ENCODE measurements at regions not wholly inside any gene's neighbourhood (a gene's known extent, or its start where the extent isn't known, plus 50 kb on each side); places are given as distances from the start of the nearest gene placed in this dataset.

DNA sequence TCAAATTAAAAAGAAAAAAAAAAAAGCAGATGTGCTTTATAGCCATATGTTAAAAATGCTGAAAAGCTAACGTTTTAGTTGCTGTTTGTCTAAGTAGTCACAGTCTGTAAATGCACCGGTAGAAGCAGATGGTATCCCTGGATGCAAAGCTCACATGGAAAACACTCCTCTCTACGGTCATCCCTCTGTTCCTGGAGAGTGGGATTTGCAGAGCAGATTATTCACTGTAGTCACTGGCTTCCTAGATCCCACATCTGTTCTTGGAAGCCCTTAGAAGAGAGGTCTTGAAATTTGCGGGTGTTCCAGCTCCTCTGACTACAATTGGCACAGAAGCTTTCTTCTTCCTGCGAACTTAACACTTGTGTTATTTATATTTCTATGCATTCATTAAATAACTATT, 186.6 kb downstream of the PMP22 start:
- Histone ChIP-seq H3K36me3 (no peaks in the 10 kb centered on the region), H3K9me3 (no peaks in the 10 kb centered on the region), H3K4me3 (no peak overlapping the region), H3K27me3 (no peaks in the 10 kb centered on the region), H3K27ac (no peak overlapping the region), H3K4me1 (peaks cover 0 to 9% of the 10 kb centered on the region in 2 donors)
- TF ChIP-seq, protein P1, sequence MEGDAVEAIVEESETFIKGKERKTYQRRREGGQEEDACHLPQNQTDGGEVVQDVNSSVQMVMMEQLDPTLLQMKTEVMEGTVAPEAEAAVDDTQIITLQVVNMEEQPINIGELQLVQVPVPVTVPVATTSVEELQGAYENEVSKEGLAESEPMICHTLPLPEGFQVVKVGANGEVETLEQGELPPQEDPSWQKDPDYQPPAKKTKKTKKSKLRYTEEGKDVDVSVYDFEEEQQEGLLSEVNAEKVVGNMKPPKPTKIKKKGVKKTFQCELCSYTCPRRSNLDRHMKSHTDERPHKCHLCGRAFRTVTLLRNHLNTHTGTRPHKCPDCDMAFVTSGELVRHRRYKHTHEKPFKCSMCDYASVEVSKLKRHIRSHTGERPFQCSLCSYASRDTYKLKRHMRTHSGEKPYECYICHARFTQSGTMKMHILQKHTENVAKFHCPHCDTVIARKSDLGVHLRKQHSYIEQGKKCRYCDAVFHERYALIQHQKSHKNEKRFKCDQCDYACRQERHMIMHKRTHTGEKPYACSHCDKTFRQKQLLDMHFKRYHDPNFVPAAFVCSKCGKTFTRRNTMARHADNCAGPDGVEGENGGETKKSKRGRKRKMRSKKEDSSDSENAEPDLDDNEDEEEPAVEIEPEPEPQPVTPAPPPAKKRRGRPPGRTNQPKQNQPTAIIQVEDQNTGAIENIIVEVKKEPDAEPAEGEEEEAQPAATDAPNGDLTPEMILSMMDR (IDR thresholded peaks at IDR 0.05) = no peak
- DNase-seq (ENCODE audit: low spot score) = no peak

DNA sequence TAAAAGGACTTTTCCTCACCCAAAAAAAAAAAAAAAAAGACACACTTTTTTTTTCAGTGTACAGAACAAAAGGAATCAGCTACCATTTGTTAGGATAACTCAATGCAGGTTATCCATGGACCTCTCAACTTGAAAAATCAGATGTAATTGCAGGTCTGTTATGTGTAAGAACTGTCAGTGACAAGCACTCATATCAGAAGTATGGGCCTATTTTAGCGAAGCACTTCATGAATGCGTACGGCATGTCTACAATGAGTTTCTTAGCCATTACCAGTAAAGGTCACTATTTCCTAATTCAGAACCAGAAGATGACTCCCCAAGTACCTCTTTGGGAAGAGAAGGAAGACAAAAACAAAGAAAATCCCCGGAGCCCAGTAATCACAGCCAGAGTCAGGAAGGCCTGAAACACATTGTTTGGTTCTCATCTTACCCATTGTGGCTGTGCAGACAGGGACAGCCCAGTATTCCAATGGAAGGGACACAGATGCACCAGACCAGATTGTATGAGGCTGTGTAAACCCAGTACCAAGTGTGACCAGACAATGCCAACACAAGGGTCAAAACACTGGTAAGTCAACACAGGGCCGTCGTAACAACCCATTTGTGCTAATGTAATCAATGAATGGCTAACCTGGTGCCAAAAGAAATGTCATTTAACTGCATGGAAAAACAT, 188.0 kb downstream of the PMP22 start:
- TF ChIP-seq, protein P1 (IDR thresholded peaks at IDR 0.05) = no peak
- DNase-seq (ENCODE audit: low spot score) = no peak
- H3K4me1 ChIP-seq = no peaks in the 10 kb centered on the region
- no peaks in the 10 kb centered on the region for H3K9me3 ChIP-seq
- no peak overlapping the region for H3K27ac ChIP-seq
- H3K27me3 ChIP-seq = no peaks in the 10 kb centered on the region
- H3K36me3 ChIP-seq = no peaks in the 10 kb centered on the region
- no peak overlapping the region for H3K4me3 ChIP-seq

DNA sequence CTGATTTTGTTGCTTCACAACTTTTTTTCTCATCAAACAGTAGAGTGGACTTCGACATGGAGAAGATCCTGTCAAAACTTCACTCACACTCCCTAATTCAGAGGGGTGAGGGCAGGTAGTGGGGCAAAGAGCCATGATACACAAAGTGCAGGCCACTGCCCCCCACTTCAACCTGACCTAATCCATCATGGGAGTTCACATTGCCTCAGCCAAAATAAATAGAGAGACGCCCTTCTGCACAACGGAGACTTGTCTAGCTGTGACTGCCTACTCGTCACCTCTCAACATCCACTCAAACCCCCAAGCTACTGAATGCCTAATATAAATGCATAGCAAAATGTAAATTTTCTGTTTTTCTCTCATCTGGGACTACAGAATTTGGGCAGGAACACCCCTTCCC, 213.2 kb downstream of the PMP22 start:
- TF ChIP-seq, protein P1 (IDR thresholded peaks at IDR 0.05) = no peak
- H3K9me3 ChIP-seq = no peaks in the 10 kb centered on the region
- no peaks in the 10 kb centered on the region for H3K27me3 ChIP-seq
- H3K4me3 ChIP-seq = no peak overlapping the region
- DNase-seq (ENCODE audit: low spot score) = no peak
- H3K4me1 ChIP-seq = no peaks in the 10 kb centered on the region
- no peaks in the 10 kb centered on the region for H3K36me3 ChIP-seq
- H3K27ac ChIP-seq = no peak overlapping the region

DNA sequence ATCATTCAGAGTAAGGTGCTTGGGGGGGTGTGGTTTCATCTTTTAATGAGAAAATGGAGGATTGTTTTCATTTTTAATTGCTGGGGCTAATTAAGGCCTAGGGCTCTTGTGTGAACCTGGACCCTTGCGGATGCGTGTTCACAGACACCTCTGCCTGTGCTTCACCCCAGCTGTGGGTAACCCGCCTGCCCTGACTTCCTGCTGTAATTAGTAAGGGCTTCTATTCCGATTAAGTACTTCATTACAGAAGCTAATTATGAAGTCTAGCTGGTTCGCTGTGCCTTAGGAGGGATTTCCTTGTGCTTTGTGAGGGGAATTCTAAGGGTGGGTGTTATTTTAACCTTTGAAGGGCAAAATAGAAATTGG, 215.3 kb downstream of the PMP22 start:
- Histone ChIP-seq H3K27me3 (no peaks in the 10 kb centered on the region), H3K27ac (no peak overlapping the region), H3K9me3 (no peaks in the 10 kb centered on the region), H3K4me1 (no peaks in the 10 kb centered on the region), H3K36me3 (no peaks in the 10 kb centered on the region), H3K4me3 (no peak overlapping the region)
- DNase-seq (ENCODE audit: low spot score) = no peak
- TF ChIP-seq, protein P1 (IDR thresholded peaks at IDR 0.05) = no peak

DNA sequence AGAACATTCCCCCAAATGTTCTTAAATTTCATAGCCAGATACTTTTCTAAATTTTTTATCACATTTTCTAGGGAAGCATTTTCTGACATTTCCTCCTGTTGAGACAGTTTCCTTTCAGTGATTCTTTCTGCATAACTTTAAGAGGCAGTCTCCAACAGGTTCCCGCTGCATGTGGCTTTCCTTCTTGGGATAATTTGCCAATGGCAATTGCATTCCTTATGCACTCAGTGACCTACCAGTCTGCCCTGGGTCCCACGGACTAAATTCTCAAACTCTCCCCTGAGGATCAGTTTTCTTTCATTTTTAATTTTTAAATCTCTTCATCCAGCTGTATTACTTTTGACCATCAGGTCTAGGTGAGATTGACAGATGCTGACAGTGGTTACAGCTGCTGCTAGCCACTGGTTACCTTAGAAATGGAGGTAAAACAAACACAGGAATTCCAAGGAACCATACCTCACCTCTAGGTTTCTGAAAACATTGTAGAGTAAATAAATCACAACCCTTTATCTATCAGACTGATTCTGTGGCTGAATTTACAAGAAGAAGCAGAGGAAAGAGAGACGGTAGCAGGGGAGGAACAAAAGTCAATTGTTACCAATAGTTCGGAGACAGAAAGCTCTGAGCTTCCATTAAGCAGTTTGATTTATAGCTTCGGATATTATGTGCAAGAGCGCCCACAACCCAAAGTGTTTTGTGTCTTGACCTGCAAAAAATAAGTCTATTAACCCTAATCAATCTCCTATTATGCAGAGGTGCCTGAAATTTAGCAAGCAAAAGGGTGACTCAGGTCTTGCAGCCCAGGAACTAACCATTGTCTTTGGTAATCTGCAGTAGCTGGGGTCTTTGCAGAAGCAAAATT, 216.0 kb downstream of the PMP22 start:
- no peaks in the 10 kb centered on the region for H3K9me3 ChIP-seq

More for the DNA sequence above, 216.0 kb downstream of the PMP22 start:
- no peaks in the 10 kb centered on the region for H3K4me1 ChIP-seq
- no peaks in the 10 kb centered on the region for H3K27me3 ChIP-seq
- no peak overlapping the region for H3K27ac ChIP-seq
- no peak for DNase-seq (ENCODE audit: low spot score)
- no peak overlapping the region for H3K4me3 ChIP-seq
- H3K36me3 ChIP-seq = no peaks in the 10 kb centered on the region
- TF ChIP-seq, protein P1 (IDR thresholded peaks at IDR 0.05) = no peak
